ENCODE measurements at regions not wholly inside any gene's neighbourhood (a gene's known extent, or its start where the extent isn't known, plus 50 kb on each side); places are given as distances from the start of the nearest gene placed in this dataset.
"Not testable (repeated sequence)": the region's sequence is repeated elsewhere in the genome, so short reads cannot be mapped to it uniquely, and the experiment has no call there.

- DNase-seq (ENCODE audit: low read depth in 2 of 2), result no peak
Observed at GRCh38 chr6:14217728-14218518, 100.4 kb downstream of the CD83 start.

GRCh38 chr6:14218519-14218800 is 100.9 kb downstream of the CD83 start:
- no peak for DNase-seq (ENCODE audit: low read depth in 2 of 2)

GRCh38 chr6:14221564-14222279 is 104.2 kb downstream of the CD83 start:
- no peak for DNase-seq (ENCODE audit: low read depth in 2 of 2)

- DNase-seq (ENCODE audit: low read depth in 2 of 2), result no peak
Observed at GRCh38 chr6:14222956-14223355, 105.4 kb downstream of the CD83 start.

GRCh38 chr6:14224359-14225103 is 107.0 kb downstream of the CD83 start:
- no peak for DNase-seq (ENCODE audit: low read depth in 2 of 2)

GRCh38 chr6:14226051-14226660 is 108.6 kb downstream of the CD83 start:
- no peak for DNase-seq (ENCODE audit: low read depth in 2 of 2)

- no peak for DNase-seq (ENCODE audit: low read depth in 2 of 2)
Observed at GRCh38 chr6:14228571-14228970, 111.0 kb downstream of the CD83 start.

- DNase-seq (ENCODE audit: low read depth in 2 of 2), result no peak
Observed at GRCh38 chr6:14231071-14231483, 113.5 kb downstream of the CD83 start.

- no peak for DNase-seq (ENCODE audit: low read depth in 2 of 2)
Observed at GRCh38 chr6:14231501-14232280, 114.1 kb downstream of the CD83 start.

GRCh38 chr6:14232889-14233288 is 115.3 kb downstream of the CD83 start:
- no peak for DNase-seq (ENCODE audit: low read depth in 2 of 2)

GRCh38 chr6:14235653-14236356 is 118.2 kb downstream of the CD83 start:
- no peak for DNase-seq (ENCODE audit: low read depth in 2 of 2)

- no peak for DNase-seq (ENCODE audit: low read depth in 2 of 2)
Observed at GRCh38 chr6:14239097-14239496, 121.5 kb downstream of the CD83 start.

GRCh38 chr6:14240411-14241166 is 123.0 kb downstream of the CD83 start:
- DNase-seq (ENCODE audit: low read depth in 2 of 2), result no peak

- no peak for DNase-seq (ENCODE audit: low read depth in 2 of 2)
Observed at GRCh38 chr6:14241255-14242070, 123.9 kb downstream of the CD83 start.

GRCh38 chr6:14242912-14243311 is 125.3 kb downstream of the CD83 start:
- DNase-seq (ENCODE audit: low read depth in 2 of 2), result not testable (repeated sequence)

GRCh38 chr6:14243597-14243996 is 126.0 kb downstream of the CD83 start:
- DNase-seq (ENCODE audit: low read depth in 2 of 2), result no peak

- no peak for DNase-seq (ENCODE audit: low read depth in 2 of 2)
Observed at GRCh38 chr6:14246876-14247275, 129.3 kb downstream of the CD83 start.

- no peak for DNase-seq (ENCODE audit: low read depth in 2 of 2)
Observed at GRCh38 chr6:14250573-14250972, 133.0 kb downstream of the CD83 start.

GRCh38 chr6:14252271-14252850 is 134.8 kb downstream of the CD83 start:
- DNase-seq (ENCODE audit: low read depth in 2 of 2), result no peak

Data from stimulated activated CD4-positive, alpha-beta T cell treated with anti-CD3 and anti-CD28 coated beads, Interleukin-1b, Interleukin-23, amount 100 ng/mL, for 1 hour (primary cell).